NOMO-1 treated with DMSO at 0.1 percent for 48 hours (cell line): ENCODE measurements at regions not wholly inside any gene's neighbourhood (a gene's known extent, or its start where the extent isn't known, plus 50 kb on each side); places are given as distances from the start of the nearest gene placed in this dataset.

Source experiments
- DNase-seq: peaks from one replicate; lab custom pipeline; 2025; ENCODE audit not compliant: unreplicated experiment; lab: John Stamatoyannopoulos, UW

DNA sequence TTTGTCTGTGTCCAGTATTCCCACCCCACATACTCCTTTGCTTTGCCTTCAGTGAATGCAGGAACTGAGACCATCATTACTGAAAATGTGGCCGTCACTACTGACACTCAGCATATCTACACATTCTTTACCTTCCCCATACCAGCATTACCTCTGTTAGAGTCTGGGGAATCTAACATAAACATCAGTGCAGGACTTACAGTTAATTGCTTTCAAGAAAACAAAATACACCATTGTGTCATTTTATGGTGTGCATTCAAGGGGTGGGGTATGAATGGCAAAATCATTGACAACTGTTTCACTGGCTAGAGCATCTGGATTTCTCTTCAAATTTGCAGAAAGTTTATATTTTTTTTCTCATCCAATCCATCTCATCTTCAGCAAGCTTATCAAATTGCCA is 731.4 kb upstream of the RIOK2 start:
- DNase-seq, result no peak

- no peak for DNase-seq
Measured at GRCh38 chr5:97915106-97915505, 732.1 kb upstream of the RIOK2 start.

- no peak for DNase-seq
Measured at GRCh38 chr5:97918057-97918456, 735.0 kb upstream of the RIOK2 start.

GRCh38 chr5:97918620-97919019 is 735.6 kb upstream of the RIOK2 start:
- no peak for DNase-seq

- no peak for DNase-seq
Measured at GRCh38 chr5:97919719-97920118, 736.7 kb upstream of the RIOK2 start.

DNA sequence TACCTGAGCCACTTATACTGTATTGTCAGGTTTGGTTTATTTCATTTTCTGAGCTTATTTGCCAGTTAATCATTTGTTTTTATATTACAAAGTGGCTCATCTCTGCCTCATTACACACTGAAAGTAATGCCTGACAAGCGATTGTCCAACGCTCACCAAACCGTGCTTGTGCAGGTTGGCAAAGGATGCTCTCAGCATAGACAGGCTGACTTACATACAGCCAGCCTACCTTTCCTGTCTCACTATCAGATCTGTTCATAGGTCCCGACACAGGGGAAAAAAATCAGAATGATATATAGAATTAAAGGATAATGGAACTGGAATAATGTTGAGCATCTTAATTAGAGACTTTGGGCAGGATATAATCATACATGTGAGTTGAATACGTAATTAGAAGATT is 739.7 kb upstream of the RIOK2 start:
- no peak for DNase-seq

DNA sequence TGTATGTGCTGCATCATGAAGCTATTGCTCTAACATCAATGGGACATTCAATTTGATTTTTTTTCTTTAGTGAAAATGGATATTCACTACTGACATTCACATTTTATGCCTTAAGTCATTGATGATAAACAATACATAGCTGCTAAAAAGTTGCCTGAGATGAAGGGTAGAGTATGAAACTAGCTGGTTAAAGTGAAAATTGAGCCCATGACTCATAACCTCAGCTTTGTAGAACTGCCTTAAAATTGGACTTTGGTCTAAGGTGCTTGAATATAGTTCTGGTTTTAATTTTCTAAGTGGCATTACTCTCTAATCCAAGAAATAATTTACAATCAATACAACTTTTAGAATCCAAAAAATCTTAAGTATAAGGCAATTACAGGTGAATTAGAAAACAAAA is 740.4 kb upstream of the RIOK2 start:
- no peak for DNase-seq

DNA sequence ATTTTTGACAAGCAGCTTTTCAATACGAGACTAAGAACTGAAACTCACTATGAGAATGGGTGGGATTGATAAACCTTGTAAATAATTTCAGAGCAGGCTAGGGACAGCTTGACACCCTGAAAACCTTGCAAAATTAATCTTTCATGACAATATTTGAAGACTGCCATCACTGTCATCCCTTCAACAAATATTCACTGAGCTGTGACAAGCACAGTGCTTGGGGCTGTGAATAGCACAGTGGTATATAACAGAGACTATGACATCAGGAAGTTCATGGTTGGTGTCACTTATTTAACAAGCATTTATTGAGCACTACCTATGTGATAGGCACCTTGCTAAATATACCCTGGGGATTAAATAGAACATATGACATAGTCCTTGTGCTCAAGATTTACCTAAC is 741.0 kb upstream of the RIOK2 start:
- DNase-seq, result no peak

- DNase-seq, result no peak
Measured at GRCh38 chr5:97929383-97929782, 746.3 kb upstream of the RIOK2 start.

GRCh38 chr5:97931829-97932228 is 748.8 kb upstream of the RIOK2 start:
- no peak for DNase-seq

GRCh38 chr5:97936231-97936630 is 753.2 kb upstream of the RIOK2 start:
- no peak for DNase-seq

DNA sequence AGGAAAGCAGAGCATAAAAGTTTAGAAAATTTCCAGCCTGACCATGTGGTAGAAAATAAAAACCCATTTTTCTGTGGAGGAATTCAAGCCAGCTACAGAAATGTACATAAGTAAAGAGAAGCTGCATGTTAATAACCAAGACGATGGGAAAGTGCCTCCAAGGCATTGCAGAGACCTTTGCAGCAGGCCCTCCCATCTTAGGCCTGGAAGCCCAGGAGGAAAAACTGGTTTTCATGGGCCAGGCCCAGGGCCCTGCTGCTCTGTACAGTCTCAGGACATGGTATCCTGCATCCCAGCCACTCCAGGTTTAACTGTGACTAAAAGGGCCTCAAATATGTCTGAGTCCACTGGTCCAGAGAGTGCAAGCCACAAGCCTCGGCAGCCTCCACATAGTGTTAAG is 754.8 kb upstream of the RIOK2 start:
- no peak for DNase-seq

GRCh38 chr5:97943036-97943435 is 760.0 kb upstream of the RIOK2 start:
- no peak for DNase-seq

DNA sequence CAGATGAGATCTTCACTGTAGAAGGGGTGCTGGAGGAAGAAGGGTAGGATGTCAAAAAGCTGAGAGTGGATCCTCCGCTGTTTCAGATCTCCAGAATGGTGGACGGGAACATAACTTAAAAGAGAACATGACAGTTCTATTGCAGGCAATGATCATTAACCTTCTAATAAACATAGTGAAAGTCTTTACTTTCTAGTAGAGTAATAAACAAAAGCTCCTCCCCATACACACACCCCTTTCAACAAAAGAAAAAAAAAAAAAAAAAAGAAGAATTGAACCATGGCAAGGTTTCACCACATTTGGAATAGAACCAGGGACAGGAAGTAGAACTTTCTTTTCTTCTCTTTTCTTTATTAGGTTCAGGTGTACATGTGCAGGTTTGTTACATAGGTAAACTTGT is 768.1 kb upstream of the RIOK2 start:
- DNase-seq, result no peak

DNA sequence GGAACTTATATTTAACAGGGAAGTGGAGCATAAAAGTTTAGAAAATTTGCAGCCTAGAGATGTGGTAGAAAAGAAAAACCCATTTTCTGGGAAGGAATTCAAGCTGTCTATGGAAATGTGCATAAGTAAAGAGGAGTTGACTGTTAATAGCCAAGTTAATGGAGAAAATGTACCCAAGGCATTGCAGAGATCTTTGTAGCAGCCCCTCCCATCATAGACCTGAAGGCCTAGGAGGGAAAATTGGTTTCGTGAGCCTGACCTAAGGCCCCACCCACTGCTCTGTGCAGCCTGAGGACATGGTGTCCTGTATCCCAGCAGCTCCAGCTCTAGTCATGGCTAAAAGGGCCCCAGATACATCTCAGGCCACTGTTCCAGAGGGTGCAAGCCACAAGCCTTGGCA is 772.4 kb upstream of the RIOK2 start:
- DNase-seq, result no peak

DNA sequence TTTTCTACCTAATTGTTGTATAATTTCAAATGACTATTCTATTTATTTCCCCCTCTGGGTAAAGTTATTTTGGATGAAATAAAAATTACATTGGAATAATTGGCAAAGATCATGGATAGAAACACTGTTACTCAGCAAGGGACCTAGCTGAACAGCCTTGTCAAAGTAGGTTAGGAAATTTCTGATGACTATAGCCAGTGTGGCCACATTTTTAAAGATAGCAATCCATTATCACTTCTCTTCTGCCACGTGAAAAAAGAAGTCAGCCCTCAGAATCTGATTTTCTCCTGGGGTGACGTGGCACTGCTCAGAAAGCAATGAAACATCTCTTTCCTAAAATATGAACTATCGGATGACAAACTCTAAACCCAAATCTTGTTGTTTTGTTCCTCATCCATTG is 784.2 kb upstream of the RIOK2 start:
- DNase-seq, result no peak

DNA sequence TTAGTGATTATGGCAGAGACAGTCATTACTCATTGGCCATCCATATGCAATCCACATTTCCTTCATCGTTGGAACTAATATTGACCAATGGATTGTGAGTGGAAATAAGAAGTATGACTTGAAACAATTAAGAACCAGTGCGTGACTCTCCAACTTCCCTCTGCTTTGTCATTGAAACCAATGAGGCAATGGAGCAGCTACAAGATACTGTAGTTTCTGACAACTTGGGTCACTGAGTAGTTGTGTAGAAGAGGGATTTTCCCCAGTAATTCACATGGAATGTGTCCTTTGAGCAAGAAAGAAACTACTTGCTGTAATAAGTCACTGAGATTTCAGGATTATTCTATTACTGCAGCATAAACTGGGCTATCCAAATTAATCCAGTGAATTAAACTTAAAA is 785.3 kb upstream of the RIOK2 start:
- DNase-seq, result no peak

- no peak for DNase-seq
Measured at GRCh38 chr5:97979740-97980139, 793.7 kb upstream of the RGMB start.

- no peak for DNase-seq
Measured at GRCh38 chr5:97980291-97980690, 793.2 kb upstream of the RGMB start.

DNA sequence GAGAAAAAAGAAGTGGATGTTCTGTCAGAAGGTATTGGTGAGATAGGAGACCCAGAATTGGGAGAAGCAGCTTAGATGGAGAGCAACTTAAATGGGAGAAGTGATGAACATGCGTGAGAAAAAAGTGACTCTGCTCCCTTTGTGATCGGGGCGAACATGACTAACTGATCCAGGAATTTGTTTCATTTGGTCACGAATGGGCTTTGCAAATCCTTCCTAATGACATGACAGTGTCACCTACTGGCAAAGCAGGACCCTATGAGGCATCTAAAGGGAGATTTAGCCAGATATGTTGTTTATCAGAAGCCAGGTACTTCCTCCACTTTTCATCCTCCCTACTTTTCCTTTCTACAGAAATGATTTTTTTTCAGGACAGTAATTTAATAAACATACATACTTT is 787.4 kb upstream of the RGMB start:
- no peak for DNase-seq

DNA sequence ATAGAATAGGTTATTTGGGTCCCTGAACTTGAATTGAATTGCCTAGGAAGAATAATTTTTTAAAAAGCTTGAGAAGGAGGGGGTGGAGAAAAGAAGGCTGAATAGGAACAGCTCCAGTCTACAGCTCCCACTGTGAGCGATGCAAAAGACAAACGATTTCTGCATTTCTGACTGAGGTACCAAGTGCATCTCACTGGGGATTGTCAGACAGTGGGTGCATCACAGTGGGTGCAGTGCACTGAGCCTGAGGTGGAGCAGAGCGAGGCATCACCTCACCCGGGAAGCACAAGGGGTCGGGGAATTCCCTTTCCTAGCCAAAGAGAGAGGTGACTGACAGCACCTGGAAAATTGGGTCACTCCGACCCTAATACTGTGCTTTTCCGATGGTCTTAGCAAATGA is 782.2 kb upstream of the RGMB start:
- DNase-seq, result no peak

GRCh38 chr5:97998941-97999340 is 774.5 kb upstream of the RGMB start:
- no peak for DNase-seq

DNA sequence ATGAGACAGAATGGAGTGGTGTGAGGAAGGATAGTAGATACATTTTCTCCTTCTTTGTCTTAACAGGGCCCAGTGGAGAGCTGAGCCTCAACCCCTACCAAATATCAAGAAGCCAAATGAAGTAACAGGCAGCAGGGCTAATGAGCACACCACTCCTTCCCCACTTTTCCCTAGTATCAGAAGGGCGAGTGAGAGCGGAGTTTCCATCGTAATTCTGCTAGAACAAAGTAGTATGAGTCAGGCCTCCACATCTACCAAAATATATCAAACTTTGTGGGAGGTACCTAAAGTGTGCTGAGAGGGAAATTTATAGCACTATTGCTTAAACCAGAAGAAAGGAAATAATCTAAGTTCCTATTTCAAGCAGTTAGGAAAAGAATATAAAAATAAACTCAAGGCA is 769.0 kb upstream of the RGMB start:
- DNase-seq, result peak; percentile 76

DNA sequence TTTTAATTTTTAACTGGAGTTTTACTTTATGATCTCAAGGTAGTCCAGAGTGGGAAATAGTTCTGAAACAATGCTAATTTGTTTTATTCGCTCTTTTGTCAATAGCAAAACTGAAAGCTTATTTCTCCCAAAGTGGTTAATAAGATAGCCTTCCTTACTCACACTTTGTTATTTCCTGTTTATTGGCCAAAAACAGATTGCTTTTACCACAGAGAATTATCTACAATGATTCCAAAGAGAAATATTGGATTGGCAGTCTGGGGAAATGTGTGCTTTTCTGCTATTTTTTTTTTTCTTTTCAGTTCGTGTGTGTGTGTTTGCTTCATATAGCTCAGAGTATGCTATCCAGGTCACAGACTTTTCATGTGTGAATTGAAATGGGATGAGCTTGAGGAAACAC is 756.7 kb upstream of the RGMB start:
- no peak for DNase-seq
